Keratinocyte (primary cell): ENCODE measurements at regions not wholly inside any gene's neighbourhood (a gene's known extent, or its start where the extent isn't known, plus 50 kb on each side); places are given as distances from the start of the nearest gene placed in this dataset.

Experiments used
- EZH2 ChIP-seq: IDR thresholded peaks from one replicate; pipeline ENCODE4 v1.6.1; 2012; ENCODE audit warnings: inconsistent platforms, mild to moderate bottlenecking, low read length, moderate library complexity
- TF ChIP-seq, protein P1 (sequence below), 3 experiments: IDR thresholded peaks in 1 of 3; conservative IDR thresholded peaks in 1 of 3; optimal IDR thresholded peaks in 1 of 3; 2 replicates in 2 of 3; 3 replicates in 1 of 3; pipeline versions ENCODE3 to v1.5.1; 2011; ENCODE audit warnings: low read length in 3 of 3, mild to moderate bottlenecking in 3 of 3, moderate library complexity in 2 of 3, control low read depth in 1 of 3, inconsistent platforms in 1 of 3; ENCODE audit not compliant: insufficient read depth in 2 of 3; ENCODE audit errors: extremely low read depth in 1 of 3

DNA sequence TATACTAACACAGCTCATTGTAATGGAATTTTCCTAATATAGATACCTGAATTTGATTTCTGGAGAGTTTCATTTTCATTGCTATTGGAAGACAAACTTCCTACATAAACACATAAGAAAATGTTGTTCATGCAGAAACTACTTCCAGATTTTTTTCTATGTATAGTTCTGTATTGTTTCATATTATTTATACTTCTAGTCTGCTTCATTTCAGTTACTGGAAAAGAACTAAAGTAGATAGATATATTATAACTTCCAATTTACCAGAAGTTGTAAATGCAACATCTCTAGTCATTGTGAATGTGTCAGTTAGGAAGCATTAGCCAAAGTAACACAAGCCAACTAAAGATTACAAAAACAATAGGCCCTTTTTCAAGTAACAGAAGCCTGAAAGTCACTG is 147.3 kb upstream of the ZNF385D start:
- TF ChIP-seq, protein P1, sequence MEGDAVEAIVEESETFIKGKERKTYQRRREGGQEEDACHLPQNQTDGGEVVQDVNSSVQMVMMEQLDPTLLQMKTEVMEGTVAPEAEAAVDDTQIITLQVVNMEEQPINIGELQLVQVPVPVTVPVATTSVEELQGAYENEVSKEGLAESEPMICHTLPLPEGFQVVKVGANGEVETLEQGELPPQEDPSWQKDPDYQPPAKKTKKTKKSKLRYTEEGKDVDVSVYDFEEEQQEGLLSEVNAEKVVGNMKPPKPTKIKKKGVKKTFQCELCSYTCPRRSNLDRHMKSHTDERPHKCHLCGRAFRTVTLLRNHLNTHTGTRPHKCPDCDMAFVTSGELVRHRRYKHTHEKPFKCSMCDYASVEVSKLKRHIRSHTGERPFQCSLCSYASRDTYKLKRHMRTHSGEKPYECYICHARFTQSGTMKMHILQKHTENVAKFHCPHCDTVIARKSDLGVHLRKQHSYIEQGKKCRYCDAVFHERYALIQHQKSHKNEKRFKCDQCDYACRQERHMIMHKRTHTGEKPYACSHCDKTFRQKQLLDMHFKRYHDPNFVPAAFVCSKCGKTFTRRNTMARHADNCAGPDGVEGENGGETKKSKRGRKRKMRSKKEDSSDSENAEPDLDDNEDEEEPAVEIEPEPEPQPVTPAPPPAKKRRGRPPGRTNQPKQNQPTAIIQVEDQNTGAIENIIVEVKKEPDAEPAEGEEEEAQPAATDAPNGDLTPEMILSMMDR (optimal IDR thresholded peaks at IDR 0.05 in 1 of 3, IDR thresholded peaks at IDR 0.05 in 1 of 3, conservative IDR thresholded peaks at IDR 0.05 in 1 of 3; ENCODE audit: extremely low read depth in 1 of 3, insufficient read depth in 2 of 3, low read length in 3 of 3): no peak
- TF ChIP-seq EZH2: no peak
